Peyer's patch (tissue), 4 donors: ENCODE measurements at regions not wholly inside any gene's neighbourhood (a gene's known extent, or its start where the extent isn't known, plus 50 kb on each side); places are given as distances from the start of the nearest gene placed in this dataset.

Experiments used
- CTCF ChIP-seq, 6 experiments: fragments of 450-650 bp in 4 of 6; fragments of 200-600 bp in 2 of 6; sonication (generic) in 1 of 6; IDR thresholded peaks; one replicate each; pipeline ENCODE4 v1.5.1; 2017 to 2019; ENCODE audit warnings: antibody characterized with exemption in 6 of 6, mild to moderate bottlenecking in 3 of 6, moderate library complexity in 1 of 6
- POLR2A ChIP-seq, 2 donors: fragments of 450-650 bp; IDR thresholded peaks; one replicate each; pipeline ENCODE4 v1.5.1; 2017; ENCODE audit warnings: antibody characterized with exemption in 2 of 2, mild to moderate bottlenecking in 2 of 2, moderate library complexity in 2 of 2

- TF ChIP-seq CTCF (IDR thresholded peaks at IDR 0.05) (no peak), POLR2A (IDR thresholded peaks at IDR 0.05) (no peak)
Measured at GRCh38 chr9:3750321-3750720, 224.5 kb upstream of the RFX3 start.
